Mesenchymal stem cell (in vitro differentiated cells and primary cell): ENCODE measurements at regions not wholly inside any gene's neighbourhood (a gene's known extent, or its start where the extent isn't known, plus 50 kb on each side); places are given as distances from the start of the nearest gene placed in this dataset.

ENCODE experiments used
- DNase-seq: peaks from one replicate; pipeline ENCODE4 v3.0.0-alpha.2; 2013
- H2AFZ ChIP-seq: one replicate; pipeline ENCODE4 v1.6.1; 2013; ENCODE audit warnings: low read depth, mild to moderate bottlenecking, control low read depth, inconsistent platforms, low read length, moderate library complexity
- H2AK5ac ChIP-seq: 2 replicates; pipeline ENCODE4 v1.6.1; 2013; ENCODE audit warnings: low read length, moderate library complexity, mild to moderate bottlenecking, inconsistent platforms; ENCODE audit not compliant: severe bottlenecking
- H2BK120ac ChIP-seq: one replicate; pipeline ENCODE4 v1.6.1; 2013; ENCODE audit warnings: low read depth, mild to moderate bottlenecking, inconsistent platforms, low read length, moderate library complexity
- H2BK12ac ChIP-seq, 2 experiments: one replicate each; pipeline ENCODE4 v1.6.1; 2013; ENCODE audit warnings: inconsistent platforms in 2 of 2, low read length in 2 of 2, mild to moderate bottlenecking in 2 of 2, moderate library complexity in 2 of 2, control low read depth in 1 of 2
- H2BK15ac ChIP-seq: one replicate; pipeline ENCODE4 v1.6.1; 2013; ENCODE audit warnings: mild to moderate bottlenecking, low read depth, inconsistent platforms; ENCODE audit not compliant: poor library complexity, severe bottlenecking
- H2BK5ac ChIP-seq: 2 replicates; pipeline ENCODE4 v1.6.1; 2013; ENCODE audit warnings: low read depth, mild to moderate bottlenecking, low read length, control low read depth, inconsistent platforms; ENCODE audit not compliant: poor library complexity, severe bottlenecking
- H3K14ac ChIP-seq, 2 experiments: one replicate each; pipeline ENCODE4 v1.6.1; 2013; ENCODE audit warnings: inconsistent platforms in 2 of 2, low read length in 2 of 2, control low read depth in 1 of 2, mild to moderate bottlenecking in 1 of 2, moderate library complexity in 1 of 2
- H3K18ac ChIP-seq, 2 experiments: one replicate each; pipeline ENCODE4 v1.6.1; 2013; ENCODE audit warnings: inconsistent platforms in 2 of 2, low read length in 2 of 2, control low read depth in 1 of 2, low read depth in 1 of 2, mild to moderate bottlenecking in 1 of 2
- H3K23ac ChIP-seq, 2 experiments: one replicate each; pipeline ENCODE4 v1.6.1; 2013; ENCODE audit warnings: inconsistent platforms in 2 of 2, low read length in 2 of 2, mild to moderate bottlenecking in 2 of 2, moderate library complexity in 2 of 2, control low read depth in 1 of 2
- H3K27ac ChIP-seq: 2 replicates; pipeline ENCODE4 v1.5.1; 2013; ENCODE audit warnings: mild to moderate bottlenecking, moderate library complexity, low read length, control low read depth, inconsistent platforms; ENCODE audit not compliant: poor library complexity, severe bottlenecking
- H3K27me3 ChIP-seq, 2 experiments: 2 replicates each; pipeline versions ENCODE4 v1.6.1 to v1.7.0; 2013; ENCODE audit warnings: low read length in 2 of 2, mild to moderate bottlenecking in 2 of 2, moderate library complexity in 2 of 2, control low read depth in 1 of 2, inconsistent platforms in 1 of 2; ENCODE audit not compliant: control insufficient read depth in 1 of 2, insufficient read depth in 1 of 2
- H3K36me3 ChIP-seq, 2 experiments: 2 replicates each; pipeline versions ENCODE4 v1.6.1 to v1.7.0; 2013; ENCODE audit warnings: low read length in 2 of 2, control low read depth in 1 of 2, inconsistent platforms in 1 of 2, low read depth in 1 of 2, mild to moderate bottlenecking in 1 of 2; ENCODE audit not compliant: insufficient read depth in 2 of 2, control insufficient read depth in 1 of 2
- H3K4ac ChIP-seq, 2 experiments: one replicate each; pipeline ENCODE4 v1.6.1; 2013; ENCODE audit warnings: inconsistent platforms in 2 of 2, low read length in 2 of 2, mild to moderate bottlenecking in 2 of 2, moderate library complexity in 2 of 2, control low read depth in 1 of 2, low read depth in 1 of 2
- H3K4me1 ChIP-seq: 2 replicates; pipeline ENCODE4 v1.6.1; 2013; ENCODE audit warnings: low read depth, low read length, control low read depth; ENCODE audit not compliant: control insufficient read depth, insufficient read depth
- H3K4me2 ChIP-seq: 2 replicates; pipeline ENCODE4 v1.6.1; 2013; ENCODE audit warnings: low read length, mild to moderate bottlenecking, inconsistent platforms; ENCODE audit not compliant: poor library complexity, severe bottlenecking
- H3K4me3 ChIP-seq, 2 experiments: 2 replicates each; pipeline versions ENCODE4 v1.5.1 to v1.7.0; 2013; ENCODE audit warnings: low read length in 2 of 2, mild to moderate bottlenecking in 2 of 2, control low read depth in 1 of 2, low read depth in 1 of 2; ENCODE audit not compliant: insufficient read depth in 1 of 2
- H3K79me1 ChIP-seq: replicated peaks from 2 replicates; pipeline ENCODE4 v1.6.1; 2013; ENCODE audit warnings: mild to moderate bottlenecking, control low read depth, low read length, inconsistent platforms; ENCODE audit not compliant: poor library complexity, severe bottlenecking
- H3K9ac ChIP-seq: 2 replicates; pipeline ENCODE4 v1.7.0; 2013; ENCODE audit warnings: mild to moderate bottlenecking, low read length, moderate library complexity
- H3K9me3 ChIP-seq: 2 replicates; pipeline ENCODE4 v1.7.0; 2013; ENCODE audit warnings: mild to moderate bottlenecking, low read length; ENCODE audit not compliant: control insufficient read depth
- H4K8ac ChIP-seq: one replicate; pipeline ENCODE4 v1.6.1; 2013; ENCODE audit warnings: inconsistent platforms, mild to moderate bottlenecking, low read length, moderate library complexity
- H4K91ac ChIP-seq: one replicate; pipeline ENCODE4 v1.6.1; 2013; ENCODE audit warnings: mild to moderate bottlenecking, low read length, inconsistent platforms
- WGBS: methylation state at CpG from one replicate; pipeline ENCODE4 v1.1.7; 2013; ENCODE audit warnings: mixed read lengths; 5-methylcytosine and 5-hydroxymethylcytosine counted together

- Histone ChIP-seq H3K9me3 (no peaks in the 10 kb centered on the region), H3K4ac (no peak overlapping the region), H3K79me1 (no peaks in the 10 kb centered on the region), H2BK120ac (no peak overlapping the region), H2BK5ac (no peak overlapping the region), H3K18ac (no peak overlapping the region), H2BK12ac (no peak overlapping the region), H2AK5ac (no peak overlapping the region), H3K4me1 (no peaks in the 10 kb centered on the region), H2AFZ (no peak overlapping the region), H2BK15ac (no peak overlapping the region), H3K36me3 (no peaks in the 10 kb centered on the region), H3K23ac (no peak overlapping the region), H3K27me3 (no peaks in the 10 kb centered on the region), H3K14ac (no peak overlapping the region), H4K8ac (no peak overlapping the region), H3K9ac (no peak overlapping the region), H3K4me2 (no peak overlapping the region), H3K4me3 (no peak overlapping the region), H4K91ac (peak overlapping the region; percentile 75), H3K27ac (no peak overlapping the region)
- no peak for DNase-seq
- WGBS = 72% methylated on average over 10 of the region's 10 CpGs
Observed at GRCh38 chr13:68616600-68617222, 1386.6 kb upstream of the PCDH9 start.

GRCh38 chr13:68609661-68610060 lies 1379.5 kb upstream of the PCDH9 start:
- WGBS = 96% methylated on average over 7 of the region's 8 CpGs
- H3K9ac ChIP-seq = no peak overlapping the region

GRCh38 chr13:68608147-68608546 lies 1378.0 kb upstream of the PCDH9 start:
- H2BK5ac ChIP-seq = no peak overlapping the region
- H3K36me3 ChIP-seq = no peaks in the 10 kb centered on the region
- H3K27ac ChIP-seq = no peak overlapping the region
- H3K4ac ChIP-seq = no peak overlapping the region
- no peak overlapping the region for H2BK12ac ChIP-seq
- no peak overlapping the region for H4K8ac ChIP-seq
- H3K79me1 ChIP-seq = no peaks in the 10 kb centered on the region
- H3K14ac ChIP-seq = no peak overlapping the region
- H3K23ac ChIP-seq = no peak overlapping the region
- H3K9ac ChIP-seq = no peak overlapping the region
- H2BK15ac ChIP-seq = no peak overlapping the region
- H2AK5ac ChIP-seq = no peak overlapping the region
- H3K4me2 ChIP-seq = no peak overlapping the region
- no peak for DNase-seq
- H3K4me1 ChIP-seq = no peaks in the 10 kb centered on the region
- no peaks in the 10 kb centered on the region for H3K27me3 ChIP-seq
- no peak overlapping the region for H4K91ac ChIP-seq
- no peak overlapping the region for H2AFZ ChIP-seq
- H3K4me3 ChIP-seq = no peak overlapping the region
- H2BK120ac ChIP-seq = no peak overlapping the region
- peaks cover 3% of the 10 kb centered on the region for H3K9me3 ChIP-seq
- no peak overlapping the region for H3K18ac ChIP-seq

More at GRCh38 chr13:68609661-68610060, 1379.5 kb upstream of the PCDH9 start:
- Histone ChIP-seq H4K91ac (no peak overlapping the region), H4K8ac (no peak overlapping the region), H3K18ac (no peak overlapping the region), H2BK15ac (no peak overlapping the region), H2BK12ac (no peak overlapping the region), H3K4me3 (no peak overlapping the region), H3K4me2 (no peak overlapping the region), H3K27ac (no peak overlapping the region), H2BK120ac (no peak overlapping the region), H2BK5ac (no peak overlapping the region), H3K4ac (no peak overlapping the region), H3K14ac (no peak overlapping the region), H3K36me3 (no peaks in the 10 kb centered on the region), H3K23ac (no peak overlapping the region), H3K9me3 (peaks cover 3% of the 10 kb centered on the region), H3K4me1 (no peaks in the 10 kb centered on the region), H3K27me3 (no peaks in the 10 kb centered on the region), H2AK5ac (no peak overlapping the region), H3K79me1 (no peaks in the 10 kb centered on the region), H2AFZ (no peak overlapping the region)
- DNase-seq = no peak

GRCh38 chr13:68597641-68598040 lies 1367.5 kb upstream of the PCDH9 start:
- Histone ChIP-seq H3K14ac (no peak overlapping the region), H2BK120ac (no peak overlapping the region), H3K27me3 (no peaks in the 10 kb centered on the region), H2AFZ (no peak overlapping the region), H3K4me3 (no peak overlapping the region), H3K9ac (no peak overlapping the region), H4K91ac (no peak overlapping the region), H2AK5ac (no peak overlapping the region), H3K4me2 (no peak overlapping the region), H3K36me3 (no peaks in the 10 kb centered on the region), H3K27ac (no peak overlapping the region), H2BK5ac (no peak overlapping the region), H2BK15ac (no peak overlapping the region), H4K8ac (no peak overlapping the region), H3K4ac (no peak overlapping the region), H3K9me3 (no peaks in the 10 kb centered on the region), H2BK12ac (no peak overlapping the region), H3K79me1 (no peaks in the 10 kb centered on the region), H3K4me1 (no peaks in the 10 kb centered on the region), H3K23ac (no peak overlapping the region), H3K18ac (no peak overlapping the region)
- no peak for DNase-seq
